LNCaP clone FGC (cell line): ENCODE measurements at regions not wholly inside any gene's neighbourhood (a gene's known extent, or its start where the extent isn't known, plus 50 kb on each side); places are given as distances from the start of the nearest gene placed in this dataset.

Source experiments
- DNase-seq: peaks from one replicate; pipeline ENCODE4 v3.0.0-alpha.2; 2011; ENCODE audit warnings: low read depth
- H3K4me3 ChIP-seq: 2 replicates; pipeline ENCODE4 v1.5.1; 2011; ENCODE audit warnings: mild to moderate bottlenecking, low read depth, low read length, control low read depth
- CTCF ChIP-seq: IDR thresholded peaks from 2 replicates; pipeline ENCODE4 v1.5.1; 2012; ENCODE audit warnings: mild to moderate bottlenecking; ENCODE audit not compliant: control insufficient read depth, insufficient read depth; ENCODE audit errors: extremely low read depth

- no peak for DNase-seq
- TF ChIP-seq CTCF = no peak
These were observed 87.9 kb upstream of the CSF3R start for GRCh38 chr1:36570478-36571060.

GRCh38 chr1:36570006-36570405 lies 87.3 kb upstream of the CSF3R start:
- DNase-seq = no peak
- no peak overlapping the region for H3K4me3 ChIP-seq
- no peak for TF ChIP-seq CTCF

More at GRCh38 chr1:36570478-36571060, 87.9 kb upstream of the CSF3R start:
- no peak overlapping the region for H3K4me3 ChIP-seq

- no peak overlapping the region for H3K4me3 ChIP-seq
- DNase-seq = no peak
- TF ChIP-seq CTCF = no peak
These were observed 85.1 kb upstream of the CSF3R start for GRCh38 chr1:36567601-36568341.

- no peak for TF ChIP-seq CTCF
- H3K4me3 ChIP-seq = no peak overlapping the region
- no peak for DNase-seq
These were observed 83.1 kb upstream of the CSF3R start for GRCh38 chr1:36565576-36566501.

- no peak for TF ChIP-seq CTCF
- DNase-seq = no peak
- H3K4me3 ChIP-seq = no peak overlapping the region
These were observed 79.5 kb upstream of the CSF3R start for GRCh38 chr1:36562181-36562685.

- no peak for DNase-seq
- no peak for TF ChIP-seq CTCF
- H3K4me3 ChIP-seq = no peak overlapping the region
These were observed 78.6 kb upstream of the CSF3R start for GRCh38 chr1:36561361-36561724.
